Endodermal cell (in vitro differentiated cells): ENCODE measurements at regions not wholly inside any gene's neighbourhood (a gene's known extent, or its start where the extent isn't known, plus 50 kb on each side); places are given as distances from the start of the nearest gene placed in this dataset.

Experiments
- DNase-seq: peaks from one replicate; pipeline ENCODE4 v3.0.0-alpha.2; 2017
- H3K27ac ChIP-seq: 2 replicates; pipeline ENCODE4 v1.5.1; 2013; ENCODE audit warnings: mild to moderate bottlenecking, low read depth, low read length, moderate library complexity
- H3K27me3 ChIP-seq: 2 replicates; pipeline ENCODE4 v1.6.1; 2013; ENCODE audit warnings: mild to moderate bottlenecking, low read length, moderate library complexity; ENCODE audit not compliant: insufficient read depth, control insufficient read depth, poor library complexity, severe bottlenecking
- H3K36me3 ChIP-seq: 2 replicates; pipeline ENCODE4 v1.7.0; 2013; ENCODE audit warnings: mild to moderate bottlenecking, low read length, moderate library complexity; ENCODE audit not compliant: control insufficient read depth, insufficient read depth
- H3K4me1 ChIP-seq: one replicate; pipeline ENCODE4 v1.7.0; 2013; ENCODE audit warnings: low read length; ENCODE audit not compliant: control insufficient read depth, insufficient read depth
- H3K4me3 ChIP-seq: 2 replicates; pipeline ENCODE4 v1.5.1; 2013; ENCODE audit warnings: mild to moderate bottlenecking, low read length, moderate library complexity
- H3K9ac ChIP-seq: 2 replicates; pipeline ENCODE4 v1.6.1; 2013; ENCODE audit warnings: mild to moderate bottlenecking, low read length, moderate library complexity; ENCODE audit not compliant: poor library complexity, severe bottlenecking; ENCODE audit errors: extremely low read depth
- H3K9me3 ChIP-seq: 2 replicates; pipeline ENCODE4 v1.6.1; 2013; ENCODE audit warnings: mild to moderate bottlenecking, low read length, moderate library complexity; ENCODE audit not compliant: control insufficient read depth
- H3K27ac Mint-ChIP-seq: 2 replicates; pipeline ENCODE4 v1.8.0; 2020; ENCODE audit warnings: mixed read lengths
- H3K27me3 Mint-ChIP-seq: 2 replicates; pipeline ENCODE4 v1.8.0; 2021; ENCODE audit warnings: mild to moderate bottlenecking, mixed read lengths; ENCODE audit not compliant: insufficient read depth
- H3K36me3 Mint-ChIP-seq: 2 replicates; pipeline ENCODE4 v1.8.0; 2020; ENCODE audit warnings: low read depth, mixed read lengths
- H3K4me1 Mint-ChIP-seq: 2 replicates; pipeline ENCODE4 v1.8.0; 2020; ENCODE audit warnings: mixed read lengths
- H3K4me3 Mint-ChIP-seq: 2 replicates; pipeline ENCODE4 v1.8.0; 2020; ENCODE audit warnings: mild to moderate bottlenecking, moderate library complexity, mixed read lengths
- H3K9me3 Mint-ChIP-seq: 2 replicates; pipeline ENCODE4 v1.8.0; 2020; ENCODE audit warnings: mild to moderate bottlenecking, mixed read lengths
- CTCF ChIP-seq: fragments of 200-600 bp; sonication (generic); conservative IDR thresholded peaks from 2 replicates; pipeline ENCODE4 v1.5.0; 2021; ENCODE audit warnings: antibody characterized with exemption, mild to moderate bottlenecking
- WGBS, 2 experiments: methylation state at CpG; one replicate each; pipeline versions ENCODE4 v1.1.5 to v1.1.7; 2013; ENCODE audit warnings: missing lambda C conversion rate in 2 of 2, mixed read lengths in 1 of 2; ENCODE audit not compliant: insufficient coverage in 1 of 2, insufficient read length in 1 of 2; 5-methylcytosine and 5-hydroxymethylcytosine counted together

GRCh38 chr21:32132409-32132808 is 146.4 kb downstream of the MIS18A start:
- Mint-ChIP-seq H3K4me1 (peaks cover 7% of the 10 kb centered on the region), H3K36me3 (no peaks in the 10 kb centered on the region), H3K27me3 (peaks cover 2% of the 10 kb centered on the region), H3K4me3 (no peak overlapping the region), H3K9me3 (peaks cover 22% of the 10 kb centered on the region), H3K27ac (no peak overlapping the region)
- no peak overlapping the region for H3K9ac ChIP-seq
- H3K4me3 ChIP-seq, result no peak overlapping the region
- no peaks in the 10 kb centered on the region for H3K27me3 ChIP-seq
- H3K36me3 ChIP-seq, result no peaks in the 10 kb centered on the region
- no peaks in the 10 kb centered on the region for H3K4me1 ChIP-seq
- TF ChIP-seq CTCF, result no peak
- H3K27ac ChIP-seq, result no peak overlapping the region
- peaks cover 20% of the 10 kb centered on the region for H3K9me3 ChIP-seq
- no peak for DNase-seq
- 90 to 93% methylated on average over 3 of the region's 3 CpGs for WGBS, 2 experiments

GRCh38 chr21:32131960-32132359 is 146.9 kb downstream of the MIS18A start:
- Mint-ChIP-seq H3K36me3 (no peaks in the 10 kb centered on the region), H3K9me3 (peaks cover 19% of the 10 kb centered on the region), H3K27me3 (peaks cover 1% of the 10 kb centered on the region), H3K27ac (no peak overlapping the region), H3K4me1 (peaks cover 7% of the 10 kb centered on the region), H3K4me3 (no peak overlapping the region)
- no peak for TF ChIP-seq CTCF
- H3K4me1 ChIP-seq, result no peaks in the 10 kb centered on the region
- peaks cover 16% of the 10 kb centered on the region for H3K9me3 ChIP-seq
- H3K9ac ChIP-seq, result no peak overlapping the region
- no peak for DNase-seq
- H3K4me3 ChIP-seq, result no peak overlapping the region
- no peak overlapping the region for H3K27ac ChIP-seq
- no peaks in the 10 kb centered on the region for H3K36me3 ChIP-seq
- 71 to 82% methylated on average over 2 to 5 of the region's 5 CpGs for WGBS, 2 experiments
- H3K27me3 ChIP-seq, result no peaks in the 10 kb centered on the region

GRCh38 chr21:32131164-32131563 is 147.7 kb downstream of the MIS18A start:
- WGBS, 2 experiments, result 94 to 98% methylated on average over 7 of the region's 7 CpGs

More at GRCh38 chr21:32131164-32131563, 147.7 kb downstream of the MIS18A start:
- Mint-ChIP-seq H3K4me1 (peaks cover 7% of the 10 kb centered on the region), H3K36me3 (no peaks in the 10 kb centered on the region), H3K27ac (no peak overlapping the region), H3K9me3 (peaks cover 11% of the 10 kb centered on the region), H3K27me3 (no peaks in the 10 kb centered on the region), H3K4me3 (no peak overlapping the region)
- Histone ChIP-seq H3K27ac (no peak overlapping the region), H3K9me3 (peaks cover 10% of the 10 kb centered on the region), H3K27me3 (no peaks in the 10 kb centered on the region), H3K4me1 (no peaks in the 10 kb centered on the region), H3K9ac (no peak overlapping the region), H3K36me3 (no peaks in the 10 kb centered on the region), H3K4me3 (no peak overlapping the region)
- TF ChIP-seq CTCF, result no peak
- DNase-seq, result no peak
